Endothelial cell of umbilical vein (primary cell): ENCODE measurements at regions not wholly inside any gene's neighbourhood (a gene's known extent, or its start where the extent isn't known, plus 50 kb on each side); places are given as distances from the start of the nearest gene placed in this dataset.

ENCODE experiments used
- BruUV-seq: library from RNA; stranded (reverse); fragments of 400-500 nt; replicated peaks from 2 replicates; lab custom pipeline; 2021; lab: Mats Ljungman, UMichigan
- CTCF ChIA-PET: fragments of 300-600, 350-600 bp; sonication (Branson Sonifier 250); formaldehyde crosslinking; loops from one replicate; lab custom pipeline; 2021; ENCODE audit warnings: antibody characterized with exemption, inconsistent platforms; lab: Charles Lee
- POLR2A ChIA-PET: fragments of 300-600, 350-600 bp; sonication (Branson Sonifier 250); formaldehyde crosslinking; loops from one replicate; lab custom pipeline; 2021; ENCODE audit warnings: antibody characterized with exemption, inconsistent platforms; lab: Charles Lee
- DNase-seq: peaks from one replicate; pipeline ENCODE4 v3.0.0-alpha.2; 2011; ENCODE audit warnings: low read depth, low spot score
- FAIRE-seq: peaks from 2 replicates; lab custom pipeline; 2011; peaks lifted over from hg19 to GRCh38; lab: Jason Lieb, UNC
- H2AFZ ChIP-seq: 2 replicates; pipeline ENCODE4 v1.6.0; 2012; ENCODE audit warnings: low read depth, low read length, control low read depth, inconsistent platforms
- H3K27ac ChIP-seq: 2 replicates; pipeline ENCODE4 v1.5.1; 2011; ENCODE audit warnings: low read depth, mild to moderate bottlenecking, control low read depth, low read length, moderate library complexity; ENCODE audit not compliant: insufficient read depth
- H3K27me3 ChIP-seq, 2 experiments: 2 replicates each; pipeline versions ENCODE4 v1.6.0 to v1.6.1; 2011; ENCODE audit warnings: low read length in 2 of 2, mixed read lengths in 1 of 2; ENCODE audit not compliant: control insufficient read depth in 2 of 2, insufficient read depth in 2 of 2
- H3K36me3 ChIP-seq, 2 experiments: 2 replicates in 1 of 2; 3 replicates in 1 of 2; pipeline ENCODE4 v1.5.1; 2011; ENCODE audit warnings: low read length in 2 of 2, mild to moderate bottlenecking in 1 of 2, moderate library complexity in 1 of 2; ENCODE audit not compliant: control insufficient read depth in 2 of 2, insufficient read depth in 2 of 2; ENCODE audit errors: extremely low read depth in 1 of 2
- H3K4me1 ChIP-seq: 3 replicates; pipeline ENCODE4 v1.5.1; 2011; ENCODE audit warnings: mild to moderate bottlenecking, low read length; ENCODE audit not compliant: control insufficient read depth, insufficient read depth; ENCODE audit errors: extremely low read depth
- H3K4me2 ChIP-seq: 2 replicates; pipeline ENCODE4 v1.6.1; 2011; ENCODE audit warnings: low read length, control low read depth, mixed read lengths; ENCODE audit not compliant: insufficient read depth
- H3K4me3 ChIP-seq, 3 experiments: fragments of 200-600 bp in 1 of 3; sonication (generic), shearing (Covaris generic) in 1 of 3; replicated peaks in 1 of 3; 2 replicates each; pipeline ENCODE4 v1.5.1; 2011 to 2016; ENCODE audit warnings: control low read depth in 3 of 3, low read length in 3 of 3, mild to moderate bottlenecking in 2 of 3, inconsistent platforms in 1 of 3, low read depth in 1 of 3, moderate library complexity in 1 of 3; ENCODE audit not compliant: insufficient read depth in 1 of 3
- H3K79me2 ChIP-seq: 2 replicates; pipeline ENCODE4 v1.6.0; 2012; ENCODE audit warnings: low read length, inconsistent platforms; ENCODE audit not compliant: control insufficient read depth, insufficient read depth
- H3K9ac ChIP-seq: replicated peaks from 2 replicates; pipeline ENCODE3; 2011; ENCODE audit warnings: low read length, control low read depth; ENCODE audit not compliant: insufficient read depth; ENCODE audit errors: extremely low read depth
- H3K9me1 ChIP-seq: replicated peaks from 3 replicates; pipeline ENCODE4 v1.6.0; 2011; ENCODE audit warnings: mild to moderate bottlenecking, low read length; ENCODE audit not compliant: control insufficient read depth, insufficient read depth; ENCODE audit errors: extremely low read depth
- H3K9me3 ChIP-seq: replicated peaks from 2 replicates; pipeline ENCODE4 v1.5.1; 2012; ENCODE audit warnings: low read length, inconsistent platforms; ENCODE audit not compliant: control insufficient read depth, insufficient read depth
- H4K20me1 ChIP-seq: replicated peaks from 2 replicates; pipeline ENCODE3; 2011; ENCODE audit warnings: mild to moderate bottlenecking, low read length; ENCODE audit not compliant: control insufficient read depth, insufficient read depth; ENCODE audit errors: extremely low read depth
- CTCF ChIP-seq, 2 donors: IDR thresholded peaks; 1 replicate in 1 of 2; 2 replicates in 1 of 2; pipeline ENCODE4 v1.5.1; 2011; ENCODE audit warnings: low read length in 2 of 2, mild to moderate bottlenecking in 2 of 2, moderate library complexity in 2 of 2, control low read depth in 1 of 2, inconsistent platforms in 1 of 2, low read depth in 1 of 2; ENCODE audit not compliant: insufficient read depth in 1 of 2; ENCODE audit errors: extremely low read depth in 1 of 2
- EZH2 ChIP-seq: IDR thresholded peaks from 2 replicates; pipeline ENCODE4 v1.6.1; 2012; ENCODE audit warnings: borderline replicate concordance, low read depth, mild to moderate bottlenecking, moderate library complexity, low read length, inconsistent platforms; ENCODE audit not compliant: severe bottlenecking
- FOS ChIP-seq: IDR thresholded peaks from 2 replicates; pipeline ENCODE4 v1.6.1; 2011; ENCODE audit warnings: mild to moderate bottlenecking, low read length, moderate library complexity, borderline replicate concordance; ENCODE audit not compliant: insufficient read depth
- GATA2 ChIP-seq: IDR thresholded peaks from 2 replicates; pipeline ENCODE4 v1.7.0; 2011; ENCODE audit warnings: low read depth, mild to moderate bottlenecking, moderate library complexity, mixed read lengths, low read length; ENCODE audit not compliant: insufficient read length, insufficient read depth
- JUN ChIP-seq: IDR thresholded peaks from 2 replicates; pipeline ENCODE4 v1.6.1; 2011; ENCODE audit warnings: borderline replicate concordance, low read depth; ENCODE audit not compliant: insufficient read length, insufficient read depth
- MAX ChIP-seq: IDR thresholded peaks from 2 replicates; pipeline ENCODE4 v1.6.1; 2011; ENCODE audit not compliant: insufficient read depth, insufficient read length
- MYC ChIP-seq: IDR thresholded peaks from one replicate; pipeline ENCODE4 v1.6.1; 2011; ENCODE audit warnings: mild to moderate bottlenecking, low read depth, low read length
- POLR2A ChIP-seq: IDR thresholded peaks from 2 replicates; pipeline ENCODE4 v1.6.1; 2012; ENCODE audit warnings: low read depth, mild to moderate bottlenecking, control low read depth, low read length
- POLR2AphosphoS5 ChIP-seq: IDR thresholded peaks from 2 replicates; pipeline ENCODE4 v1.6.1; 2012; ENCODE audit warnings: low read depth, mild to moderate bottlenecking, control low read depth, low read length, moderate library complexity; ENCODE audit not compliant: insufficient read depth
- dilution Hi-C: fragments of 300-500 bp; cut with MboI; formaldehyde crosslinking; loops from one replicate; pipeline ENCODE4 v1.15.0; 2019; ENCODE audit warnings: low sequenced_read_pairs; ENCODE audit not compliant: extremely low pct_ligation_motif_present
- intact Hi-C: fragments of 100-400 bp; cut with micrococcal nuclease; formaldehyde crosslinking; loops from one replicate; pipeline ENCODE4 v1.10.0; 2022

GRCh38 chr15:88375234-88375927 is 91.8 kb downstream of the MRPL46 start:
- dilution Hi-C loops: no loop called here
- H2AFZ ChIP-seq: no peak overlapping the region
- H3K4me1 ChIP-seq: no peaks in the 10 kb centered on the region
- no TSS peak for BruUV-seq
- H3K79me2 ChIP-seq: no peaks in the 10 kb centered on the region
- no peaks in the 10 kb centered on the region for H4K20me1 ChIP-seq
- H3K4me3 ChIP-seq: no peak overlapping the region
- TF ChIP-seq JUN (no peak), MYC (no peak)
- H3K4me2 ChIP-seq: no peak overlapping the region
- H3K9me3 ChIP-seq: no peaks in the 10 kb centered on the region
- FAIRE-seq (no peak), DNase-seq (no peak)
- no peaks in the 10 kb centered on the region for H3K27me3 ChIP-seq
- H3K36me3 ChIP-seq: no peaks in the 10 kb centered on the region
- ChIA-PET CTCF (no interaction called here), POLR2A (no interaction called here)
- H3K9ac ChIP-seq: no peak overlapping the region
- intact Hi-C loops: no loop called here
- no peak overlapping the region for H3K27ac ChIP-seq
- no peaks in the 10 kb centered on the region for H3K9me1 ChIP-seq

- H3K9me3 ChIP-seq: no peaks in the 10 kb centered on the region
- no peaks in the 10 kb centered on the region for H4K20me1 ChIP-seq
- H2AFZ ChIP-seq: no peak overlapping the region
- no peak overlapping the region for H3K4me2 ChIP-seq
- TF ChIP-seq POLR2AphosphoS5: no peak
- no peak for TF ChIP-seq MAX
- TF ChIP-seq JUN: no peak
- TF ChIP-seq CTCF (IDR thresholded peaks at IDR 0.05; ENCODE audit: extremely low read depth in 1 of 2, insufficient read depth in 1 of 2, low read depth in 1 of 2, low read length in 2 of 2): no peak
- no peak for TF ChIP-seq MYC
- TF ChIP-seq GATA2: no peak
- no peak for TF ChIP-seq POLR2A
- TF ChIP-seq FOS: no peak
- TF ChIP-seq EZH2: no peak
- H3K9ac ChIP-seq: no peak overlapping the region
- ChIA-PET POLR2A (no interaction called here), CTCF (no interaction called here)
- H3K4me3 ChIP-seq: no peak overlapping the region
- H3K27ac ChIP-seq: no peak overlapping the region
- intact Hi-C loops (no loop called here), dilution Hi-C loops (no loop called here)
- no peaks in the 10 kb centered on the region for H3K9me1 ChIP-seq
- no peaks in the 10 kb centered on the region for H3K36me3 ChIP-seq
- H3K79me2 ChIP-seq: no peaks in the 10 kb centered on the region
- no peaks in the 10 kb centered on the region for H3K4me1 ChIP-seq
- no peak for FAIRE-seq
- H3K27me3 ChIP-seq: no peaks in the 10 kb centered on the region
- no TSS peak for BruUV-seq
- no peak for DNase-seq
Measured at GRCh38 chr15:88365124-88365523, 102.1 kb downstream of the MRPL46 start.
